HEK293 (cell line): ENCODE measurements at regions not wholly inside any gene's neighbourhood (a gene's known extent, or its start where the extent isn't known, plus 50 kb on each side); places are given as distances from the start of the nearest gene placed in this dataset.

ENCODE experiments used
- CTCF ChIA-PET: fragments of 350-600 bp; formaldehyde crosslinking; extraction: SDS; loops from one replicate; lab custom pipeline; 2021; ENCODE audit warnings: antibody characterized with exemption; lab: Yijun Ruan, JAX
- POLR2A ChIA-PET: fragments of 300-600 bp; formaldehyde crosslinking; extraction: SDS; loops from one replicate; lab custom pipeline; 2020; ENCODE audit warnings: antibody characterized with exemption, inconsistent platforms; lab: Yijun Ruan, JAX
- H3K27ac ChIP-seq: fragments of 200-500 bp; sonication (Bioruptor generic); 2 replicates; pipeline ENCODE4 v1.5.1; 2014; ENCODE audit warnings: low read depth, low read length, control low read depth, inconsistent platforms; ENCODE audit errors: extremely low read depth
- H3K36me3 ChIP-seq, 2 experiments: fragments of 200-500 bp in 1 of 2; sonication (Bioruptor generic) in 1 of 2; 1 replicate in 1 of 2; 2 replicates in 1 of 2; pipeline ENCODE4 v1.5.1; 2014 to 2017; ENCODE audit warnings: inconsistent platforms in 2 of 2, low read length in 2 of 2; ENCODE audit not compliant: control insufficient read depth in 2 of 2, insufficient read depth in 1 of 2
- H3K4me1 ChIP-seq: fragments of 200-500 bp; sonication (Bioruptor generic); 2 replicates; pipeline ENCODE4 v1.5.1; 2014; ENCODE audit warnings: mild to moderate bottlenecking, low read length, inconsistent platforms; ENCODE audit not compliant: control insufficient read depth, insufficient read depth
- H3K4me3 ChIP-seq: 2 replicates; pipeline ENCODE4 v1.5.1; 2011; ENCODE audit warnings: low read depth, mild to moderate bottlenecking, control low read depth, low read length, moderate library complexity
- H3K9me3 ChIP-seq: fragments of 200-500 bp; sonication (Bioruptor generic); 2 replicates; pipeline ENCODE4 v1.5.1; 2014; ENCODE audit warnings: low read depth, low read length, inconsistent platforms; ENCODE audit not compliant: control insufficient read depth, insufficient read depth
- BCL6B ChIP-seq: fragments of 450-650 bp; formaldehyde crosslinking; IDR thresholded peaks from 2 replicates; pipeline ENCODE4 v1.5.1; 2017; ENCODE audit warnings: missing biosample characterization, missing genetic modification characterization
- KLF7 ChIP-seq: fragments of 450-650 bp; formaldehyde crosslinking; IDR thresholded peaks from 2 replicates; pipeline ENCODE4 v1.5.1; 2016; ENCODE audit warnings: missing biosample characterization, missing genetic modification characterization, borderline replicate concordance
- ZNF311 ChIP-seq: fragments of 450-650 bp; formaldehyde crosslinking; IDR thresholded peaks from 2 replicates; pipeline ENCODE4 v1.5.1; 2017; ENCODE audit warnings: missing biosample characterization, missing genetic modification characterization, borderline replicate concordance
- ZNF362 ChIP-seq: fragments of 450-650 bp; formaldehyde crosslinking; IDR thresholded peaks from 2 replicates; pipeline ENCODE4 v1.5.1; 2016; ENCODE audit warnings: missing biosample characterization, missing genetic modification characterization
- ZNF433 ChIP-seq: fragments of 450-650 bp; formaldehyde crosslinking; IDR thresholded peaks from 2 replicates; pipeline ENCODE4 v1.5.1; 2016; ENCODE audit warnings: missing biosample characterization, missing genetic modification characterization, low read depth
- ZNF48 ChIP-seq: fragments of 450-650 bp; formaldehyde crosslinking; IDR thresholded peaks from 2 replicates; pipeline ENCODE4 v1.5.1; 2016; ENCODE audit warnings: missing biosample characterization, missing genetic modification characterization
- ZNF571 ChIP-seq: fragments of 450-650 bp; formaldehyde crosslinking; IDR thresholded peaks from 2 replicates; pipeline ENCODE4 v1.5.0; 2017; ENCODE audit warnings: missing biosample characterization, missing genetic modification characterization
- ZNF621 ChIP-seq: fragments of 450-650 bp; formaldehyde crosslinking; IDR thresholded peaks from 2 replicates; pipeline ENCODE4 v1.5.1; 2017; ENCODE audit warnings: missing biosample characterization, missing genetic modification characterization
- ZNF624 ChIP-seq: fragments of 450-650 bp; formaldehyde crosslinking; IDR thresholded peaks from 2 replicates; pipeline ENCODE4 v1.5.1; 2017; ENCODE audit warnings: missing biosample characterization, missing genetic modification characterization
- ZNF701 ChIP-seq: fragments of 450-650 bp; formaldehyde crosslinking; IDR thresholded peaks from 2 replicates; pipeline ENCODE4 v1.5.1; 2016; ENCODE audit warnings: missing biosample characterization, missing genetic modification characterization
- ZNF76 ChIP-seq: fragments of 450-650 bp; formaldehyde crosslinking; IDR thresholded peaks from 2 replicates; pipeline ENCODE4; 2016; ENCODE audit warnings: low read depth, missing biosample characterization, missing genetic modification characterization, borderline replicate concordance
- ZNF777 ChIP-seq: fragments of 450-650 bp; formaldehyde crosslinking; IDR thresholded peaks from 2 replicates; pipeline ENCODE4 v1.5.1; 2017; ENCODE audit warnings: missing biosample characterization, missing genetic modification characterization, borderline replicate concordance
- ZNF792 ChIP-seq: fragments of 450-650 bp; formaldehyde crosslinking; IDR thresholded peaks from 2 replicates; pipeline ENCODE4 v1.5.1; 2016; ENCODE audit warnings: missing biosample characterization, missing genetic modification characterization
- ZNF830 ChIP-seq: fragments of 450-650 bp; IDR thresholded peaks from 2 replicates; pipeline ENCODE4 v1.5.0; 2018; ENCODE audit warnings: missing biosample characterization, missing genetic modification characterization, low read depth, mild to moderate bottlenecking, moderate library complexity
- ZSCAN18 ChIP-seq: fragments of 450-650 bp; formaldehyde crosslinking; IDR thresholded peaks from 2 replicates; pipeline ENCODE4 v1.5.1; 2016; ENCODE audit warnings: missing biosample characterization, missing genetic modification characterization
- TF ChIP-seq, protein P1 (sequence below): fragments of 450-650 bp; formaldehyde crosslinking; IDR thresholded peaks from 2 replicates; pipeline ENCODE4; 2016; ENCODE audit warnings: missing biosample characterization, missing genetic modification characterization
- TF ChIP-seq, protein P2 (sequence below): fragments of 450-650 bp; formaldehyde crosslinking; IDR thresholded peaks from 2 replicates; pipeline ENCODE4 v1.5.1; 2016; ENCODE audit warnings: missing biosample characterization, missing genetic modification characterization
- TF ChIP-seq, protein P3 (sequence below): fragments of 450-650 bp; formaldehyde crosslinking; IDR thresholded peaks from 2 replicates; pipeline ENCODE4 v1.5.1; 2016; ENCODE audit warnings: missing biosample characterization, missing genetic modification characterization

DNA sequence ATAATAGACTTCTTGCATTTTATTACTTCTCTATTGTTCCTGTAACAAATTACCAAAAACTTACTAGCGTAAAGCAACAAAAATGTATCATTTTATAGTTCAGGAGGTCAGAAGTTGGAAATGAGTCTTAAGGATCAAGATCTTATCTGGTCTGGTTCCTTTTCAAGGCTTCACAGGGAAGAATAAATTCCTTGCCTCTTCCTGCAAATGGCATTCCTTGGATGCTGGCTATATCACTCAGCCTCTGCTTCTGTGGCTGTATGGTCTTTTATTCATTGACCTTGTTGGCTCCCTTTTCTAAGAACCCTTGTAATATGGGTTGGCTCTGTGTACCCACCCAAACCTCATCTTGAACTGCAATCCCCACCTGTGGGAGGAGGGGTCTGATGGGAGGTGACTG, 478.4 kb upstream of the THBS1 start (continued):
- TF ChIP-seq ZNF362 (tag by site-specific recombination): no peak

DNA sequence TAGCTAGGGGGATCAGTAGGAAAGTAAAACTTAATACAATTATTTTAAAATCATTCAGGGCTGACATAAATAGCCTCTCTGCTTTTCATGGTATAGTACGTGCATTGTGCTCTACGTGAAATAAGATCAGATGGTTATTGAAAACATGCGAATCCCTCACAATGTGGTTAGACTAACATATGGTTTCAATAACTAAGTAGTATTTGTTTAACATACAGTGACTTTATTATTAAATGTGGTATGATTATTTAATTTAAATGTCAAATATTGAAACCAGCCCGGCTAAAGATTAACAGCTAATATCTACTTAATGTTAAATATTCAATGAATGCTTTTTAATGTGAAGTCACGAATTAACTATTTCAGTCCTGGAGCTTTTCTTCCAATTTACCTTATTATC, 473.9 kb upstream of the THBS1 start:
- no peak overlapping the region for H3K27ac ChIP-seq
- H3K4me1 ChIP-seq: no peaks in the 10 kb centered on the region
- ChIA-PET POLR2A (no interaction called here), CTCF (no interaction called here)
- no peaks in the 10 kb centered on the region for H3K36me3 ChIP-seq
- H3K9me3 ChIP-seq: no peaks in the 10 kb centered on the region
- no peak overlapping the region for H3K4me3 ChIP-seq
- TF ChIP-seq ZNF571 (tag by site-specific recombination) (no peak), ZNF792 (tag by site-specific recombination) (no peak), ZNF621 (tag by site-specific recombination) (no peak), ZNF311 (no peak), KLF7 (tag by site-specific recombination) (no peak), ZNF433 (tag by site-specific recombination) (no peak), BCL6B (tag by site-specific recombination) (no peak), ZNF701 (tag by site-specific recombination) (no peak), ZNF48 (tag by site-specific recombination) (no peak), ZSCAN18 (no peak)
- TF ChIP-seq, protein P1, sequence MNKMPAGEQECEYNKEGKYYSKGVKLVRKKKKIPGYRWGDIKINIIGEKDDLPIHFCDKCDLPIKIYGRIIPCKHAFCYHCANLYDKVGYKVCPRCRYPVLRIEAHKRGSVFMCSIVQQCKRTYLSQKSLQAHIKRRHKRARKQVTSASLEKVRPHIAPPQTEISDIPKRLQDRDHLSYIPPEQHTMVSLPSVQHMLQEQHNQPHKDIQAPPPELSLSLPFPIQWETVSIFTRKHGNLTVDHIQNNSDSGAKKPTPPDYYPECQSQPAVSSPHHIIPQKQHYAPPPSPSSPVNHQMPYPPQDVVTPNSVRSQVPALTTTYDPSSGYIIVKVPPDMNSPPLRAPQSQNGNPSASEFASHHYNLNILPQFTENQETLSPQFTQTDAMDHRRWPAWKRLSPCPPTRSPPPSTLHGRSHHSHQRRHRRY (tag by site-specific recombination): no peak
- TF ChIP-seq, protein P2, sequence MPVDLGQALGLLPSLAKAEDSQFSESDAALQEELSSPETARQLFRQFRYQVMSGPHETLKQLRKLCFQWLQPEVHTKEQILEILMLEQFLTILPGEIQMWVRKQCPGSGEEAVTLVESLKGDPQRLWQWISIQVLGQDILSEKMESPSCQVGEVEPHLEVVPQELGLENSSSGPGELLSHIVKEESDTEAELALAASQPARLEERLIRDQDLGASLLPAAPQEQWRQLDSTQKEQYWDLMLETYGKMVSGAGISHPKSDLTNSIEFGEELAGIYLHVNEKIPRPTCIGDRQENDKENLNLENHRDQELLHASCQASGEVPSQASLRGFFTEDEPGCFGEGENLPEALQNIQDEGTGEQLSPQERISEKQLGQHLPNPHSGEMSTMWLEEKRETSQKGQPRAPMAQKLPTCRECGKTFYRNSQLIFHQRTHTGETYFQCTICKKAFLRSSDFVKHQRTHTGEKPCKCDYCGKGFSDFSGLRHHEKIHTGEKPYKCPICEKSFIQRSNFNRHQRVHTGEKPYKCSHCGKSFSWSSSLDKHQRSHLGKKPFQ (tag by site-specific recombination): no peak

- Histone ChIP-seq H3K4me3 (no peak overlapping the region), H3K4me1 (no peaks in the 10 kb centered on the region), H3K9me3 (no peaks in the 10 kb centered on the region), H3K27ac (no peak overlapping the region), H3K36me3 (no peaks in the 10 kb centered on the region)
- TF ChIP-seq ZNF777 (tag by site-specific recombination): no peak
- TF ChIP-seq ZNF830: no peak
- TF ChIP-seq ZNF76 (tag by site-specific recombination): no peak
- TF ChIP-seq ZNF624: no peak
- TF ChIP-seq, protein P3, sequence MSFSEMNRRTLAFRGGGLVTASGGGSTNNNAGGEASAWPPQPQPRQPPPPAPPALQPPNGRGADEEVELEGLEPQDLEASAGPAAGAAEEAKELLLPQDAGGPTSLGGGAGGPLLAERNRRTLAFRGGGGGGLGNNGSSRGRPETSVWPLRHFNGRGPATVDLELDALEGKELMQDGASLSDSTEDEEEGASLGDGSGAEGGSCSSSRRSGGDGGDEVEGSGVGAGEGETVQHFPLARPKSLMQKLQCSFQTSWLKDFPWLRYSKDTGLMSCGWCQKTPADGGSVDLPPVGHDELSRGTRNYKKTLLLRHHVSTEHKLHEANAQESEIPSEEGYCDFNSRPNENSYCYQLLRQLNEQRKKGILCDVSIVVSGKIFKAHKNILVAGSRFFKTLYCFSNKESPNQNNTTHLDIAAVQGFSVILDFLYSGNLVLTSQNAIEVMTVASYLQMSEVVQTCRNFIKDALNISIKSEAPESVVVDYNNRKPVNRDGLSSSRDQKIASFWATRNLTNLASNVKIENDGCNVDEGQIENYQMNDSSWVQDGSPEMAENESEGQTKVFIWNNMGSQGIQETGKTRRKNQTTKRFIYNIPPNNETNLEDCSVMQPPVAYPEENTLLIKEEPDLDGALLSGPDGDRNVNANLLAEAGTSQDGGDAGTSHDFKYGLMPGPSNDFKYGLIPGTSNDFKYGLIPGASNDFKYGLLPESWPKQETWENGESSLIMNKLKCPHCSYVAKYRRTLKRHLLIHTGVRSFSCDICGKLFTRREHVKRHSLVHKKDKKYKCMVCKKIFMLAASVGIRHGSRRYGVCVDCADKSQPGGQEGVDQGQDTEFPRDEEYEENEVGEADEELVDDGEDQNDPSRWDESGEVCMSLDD (tag by site-specific recombination): no peak
- ChIA-PET CTCF (interaction anchor here (1.1 kb wide), 1 partner anchor 770 kb away, joined by 5 read pairs; no protein-coding TSS in a partner anchor), POLR2A (no interaction called here)
These were observed 472.9 kb upstream of the THBS1 start for GRCh38 chr15:39108021-39108420.
